ENCODE measurements at regions not wholly inside any gene's neighbourhood (a gene's known extent, or its start where the extent isn't known, plus 50 kb on each side); places are given as distances from the start of the nearest gene placed in this dataset.

GRCh38 chr10:120018695-120019094, 126.2 kb downstream of the SEC23IP start:
- 88 to 95% methylated on average over 5 of the region's 5 CpGs for WGBS, 2 donors
- H3K27me3 ChIP-seq: peaks cover 0 to 27% (median 6%) of the 10 kb centered on the region in 7 donors
- no peak overlapping the region for H3K27ac ChIP-seq
- no peak for DNase-seq
- no peak for TF ChIP-seq CTCF (IDR thresholded peaks at IDR 0.05)
- ATAC-seq: no peak
- no peaks in the 10 kb centered on the region for H3K4me1 ChIP-seq
- H3K36me3 ChIP-seq: no peaks in the 10 kb centered on the region
- H3K9me3 ChIP-seq: no peaks in the 10 kb centered on the region
- intact Hi-C loops (cut with DNase I): no loop called here
- no peak overlapping the region for H3K4me3 ChIP-seq

- Histone ChIP-seq H3K4me1 (no peaks in the 10 kb centered on the region), H3K4me3 (no peak overlapping the region), H3K27me3 (peaks cover 0 to 22% (median 5%) of the 10 kb centered on the region in 7 donors), H3K9me3 (peaks cover 0 to 2% (median 0%) of the 10 kb centered on the region in 11 donors), H3K36me3 (no peaks in the 10 kb centered on the region), H3K27ac (no peak overlapping the region)
- 46 to 53% methylated on average over 1 of the region's 1 CpG for WGBS, 2 donors
- ATAC-seq (no peak), DNase-seq (no peak)
- intact Hi-C loops (cut with DNase I): no loop called here
- TF ChIP-seq CTCF (IDR thresholded peaks at IDR 0.05): no peak
Measured at GRCh38 chr10:120019568-120019967, 127.0 kb downstream of the SEC23IP start.

GRCh38 chr10:120022357-120022756, 129.8 kb downstream of the SEC23IP start:
- no peaks in the 10 kb centered on the region for H3K36me3 ChIP-seq
- no peaks in the 10 kb centered on the region for H3K4me1 ChIP-seq
- H3K4me3 ChIP-seq: no peak overlapping the region
- intact Hi-C loops (cut with DNase I): no loop called here
- no peak for TF ChIP-seq CTCF (IDR thresholded peaks at IDR 0.05)
- H3K27ac ChIP-seq: no peak overlapping the region
- ATAC-seq (no peak), DNase-seq (no peak)
- 67 to 68% methylated on average over 7 of the region's 7 CpGs for WGBS, 2 donors
- H3K9me3 ChIP-seq: peaks cover 0 to 4% (median 0%) of the 10 kb centered on the region in 11 donors
- H3K27me3 ChIP-seq: peaks cover 0 to 6% (median 3%) of the 10 kb centered on the region in 7 donors

GRCh38 chr10:120034236-120034635, 141.7 kb downstream of the SEC23IP start:
- Histone ChIP-seq H3K36me3 (no peaks in the 10 kb centered on the region), H3K9me3 (no peaks in the 10 kb centered on the region), H3K27ac (no peak overlapping the region), H3K4me1 (no peaks in the 10 kb centered on the region), H3K4me3 (no peak overlapping the region), H3K27me3 (peaks cover 0 to 7% (median 0%) of the 10 kb centered on the region in 7 donors)
- intact Hi-C loops (cut with DNase I): no loop called here
- DNase-seq: no peak
- no peak for TF ChIP-seq CTCF (IDR thresholded peaks at IDR 0.05)
- WGBS, 2 donors: 58 to 60% methylated on average over 1 of the region's 1 CpG
- no peak for ATAC-seq

- no peaks in the 10 kb centered on the region for H3K4me1 ChIP-seq
- ATAC-seq: no peak
- intact Hi-C loops (cut with DNase I): no loop called here
- no peaks in the 10 kb centered on the region for H3K27me3 ChIP-seq
- no peak overlapping the region for H3K27ac ChIP-seq
- no peaks in the 10 kb centered on the region for H3K36me3 ChIP-seq
- no peak for TF ChIP-seq CTCF (IDR thresholded peaks at IDR 0.05)
- no peak overlapping the region for H3K4me3 ChIP-seq
- DNase-seq: no peak
- no peaks in the 10 kb centered on the region for H3K9me3 ChIP-seq
Measured at GRCh38 chr10:120039046-120039445, 146.5 kb downstream of the SEC23IP start.
